Activated T-cell treated with anti-CD3 and anti-CD28 coated beads, Interleukin-2, amount 50 U/mL, for 24 hours (primary cell): ENCODE measurements at regions not wholly inside any gene's neighbourhood (a gene's known extent, or its start where the extent isn't known, plus 50 kb on each side); places are given as distances from the start of the nearest gene placed in this dataset.

ENCODE experiments used
- DNase-seq: peaks from one replicate; pipeline ENCODE4 v3.0.0-alpha.2; 2020
- H3K27ac Mint-ChIP-seq: 2 replicates; pipeline ENCODE4 v1.8.0; 2020; ENCODE audit warnings: mild to moderate bottlenecking, mixed read lengths
- H3K27me3 Mint-ChIP-seq: 2 replicates; pipeline ENCODE4 v1.8.0; 2020; ENCODE audit warnings: mixed read lengths
- H3K36me3 Mint-ChIP-seq: 2 replicates; pipeline ENCODE4 v1.8.0; 2020; ENCODE audit warnings: low read depth, mixed read lengths
- H3K4me1 Mint-ChIP-seq: 2 replicates; pipeline ENCODE4 v1.8.0; 2020; ENCODE audit warnings: low read depth, mixed read lengths
- H3K4me3 Mint-ChIP-seq: 2 replicates; pipeline ENCODE4 v1.8.0; 2020; ENCODE audit warnings: mild to moderate bottlenecking, moderate library complexity, mixed read lengths
- H3K9me3 Mint-ChIP-seq: 2 replicates; pipeline ENCODE4 v1.8.0; 2020; ENCODE audit warnings: mixed read lengths

- Mint-ChIP-seq H3K27ac (no peak overlapping the region), H3K4me1 (no peaks in the 10 kb centered on the region), H3K4me3 (no peak overlapping the region), H3K36me3 (no peaks in the 10 kb centered on the region), H3K27me3 (peaks cover 20% of the 10 kb centered on the region), H3K9me3 (no peaks in the 10 kb centered on the region)
- no peak for DNase-seq
These were observed 421.0 kb downstream of the DYNC2H1 start for GRCh38 chr11:103530257-103530656.

GRCh38 chr11:103532133-103532788 lies 423.0 kb downstream of the DYNC2H1 start:
- peaks cover 20% of the 10 kb centered on the region for H3K27me3 Mint-ChIP-seq

GRCh38 chr11:103534191-103534590 lies 425.0 kb downstream of the DYNC2H1 start:
- Mint-ChIP-seq H3K9me3 (no peaks in the 10 kb centered on the region), H3K4me3 (no peak overlapping the region), H3K36me3 (no peaks in the 10 kb centered on the region), H3K27me3 (peaks cover 17% of the 10 kb centered on the region), H3K27ac (no peak overlapping the region), H3K4me1 (no peaks in the 10 kb centered on the region)
- DNase-seq = no peak

More at GRCh38 chr11:103532133-103532788, 423.0 kb downstream of the DYNC2H1 start:
- H3K4me3 Mint-ChIP-seq = no peak overlapping the region
- H3K27ac Mint-ChIP-seq = no peak overlapping the region
- DNase-seq = no peak
- H3K36me3 Mint-ChIP-seq = no peaks in the 10 kb centered on the region
- no peaks in the 10 kb centered on the region for H3K4me1 Mint-ChIP-seq
- H3K9me3 Mint-ChIP-seq = no peaks in the 10 kb centered on the region

DNA sequence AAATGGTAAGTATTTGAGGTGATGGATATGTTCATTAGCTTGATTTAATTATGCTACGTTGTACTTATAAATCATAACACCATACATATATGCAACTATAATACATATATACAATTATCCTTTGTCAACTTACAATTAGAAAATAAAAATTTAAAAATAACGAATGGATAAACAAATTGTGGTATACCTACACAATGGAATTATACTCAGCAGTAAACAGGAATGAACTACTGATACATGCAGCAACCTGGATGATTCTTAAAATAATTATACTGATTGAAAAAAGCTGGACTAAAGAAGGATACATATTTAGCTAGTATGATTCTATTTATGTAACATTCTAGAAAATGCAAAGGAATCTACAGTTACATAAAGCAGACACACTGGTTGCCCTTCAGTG lies 425.7 kb downstream of the DYNC2H1 start:
- Mint-ChIP-seq H3K9me3 (no peaks in the 10 kb centered on the region), H3K27me3 (peaks cover 17% of the 10 kb centered on the region), H3K27ac (no peak overlapping the region), H3K4me3 (no peak overlapping the region), H3K36me3 (no peaks in the 10 kb centered on the region), H3K4me1 (no peaks in the 10 kb centered on the region)
- DNase-seq = no peak

DNA sequence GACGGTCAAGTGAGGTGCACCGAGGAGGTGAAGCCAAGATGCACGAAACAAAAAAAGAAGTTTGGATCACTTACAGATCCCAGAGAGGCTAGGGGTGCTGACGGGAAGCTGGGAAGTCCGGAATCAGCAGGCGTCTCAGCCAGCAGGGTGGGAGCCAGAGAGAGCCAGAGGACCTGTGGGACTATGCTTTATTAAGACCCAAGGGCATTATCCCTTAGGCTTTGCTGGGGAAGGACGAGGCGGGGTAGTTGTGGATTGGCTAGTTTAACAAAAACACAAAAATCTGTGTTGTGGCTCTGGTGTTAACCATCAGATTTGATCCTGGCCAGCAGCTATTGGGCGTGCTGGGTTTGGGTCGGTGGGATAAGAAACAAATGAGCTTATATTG lies 427.1 kb downstream of the DYNC2H1 start:
- DNase-seq = no peak
- Mint-ChIP-seq H3K36me3 (no peaks in the 10 kb centered on the region), H3K27me3 (peaks cover 16% of the 10 kb centered on the region), H3K27ac (no peak overlapping the region), H3K9me3 (peaks cover 9% of the 10 kb centered on the region), H3K4me1 (no peaks in the 10 kb centered on the region), H3K4me3 (no peak overlapping the region)

DNA sequence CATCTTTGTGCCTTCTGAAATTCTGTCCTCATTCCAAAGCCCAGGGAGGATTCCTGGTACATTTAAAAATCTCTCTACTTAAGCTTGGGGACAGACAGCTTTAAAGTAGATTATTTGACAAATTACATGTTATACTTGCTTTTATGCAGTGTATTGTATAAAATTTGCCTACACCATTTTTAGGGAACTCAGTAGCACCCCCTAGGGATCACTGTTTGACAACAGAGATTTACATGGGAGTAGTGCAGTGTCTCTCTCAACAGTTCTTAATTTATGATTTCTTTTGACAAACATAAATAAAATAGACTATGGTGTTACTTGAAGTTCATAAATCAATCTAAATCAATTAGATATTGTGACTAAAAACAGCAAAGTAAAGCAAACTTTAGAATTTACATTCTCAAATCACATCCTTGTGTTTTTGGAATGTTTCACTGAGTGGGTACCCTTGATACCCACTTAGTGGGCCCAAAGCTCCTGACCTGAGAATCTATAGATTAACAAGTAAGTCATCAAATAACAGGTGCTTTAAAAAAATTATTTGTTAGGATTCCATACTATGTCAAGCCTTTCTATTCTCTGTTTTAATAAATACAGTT lies 428.8 kb downstream of the DYNC2H1 start:
- Mint-ChIP-seq H3K27ac (no peak overlapping the region), H3K4me1 (no peaks in the 10 kb centered on the region), H3K9me3 (peaks cover 11% of the 10 kb centered on the region), H3K36me3 (no peaks in the 10 kb centered on the region), H3K27me3 (peaks cover 11% of the 10 kb centered on the region), H3K4me3 (no peak overlapping the region)
- DNase-seq = no peak

DNA sequence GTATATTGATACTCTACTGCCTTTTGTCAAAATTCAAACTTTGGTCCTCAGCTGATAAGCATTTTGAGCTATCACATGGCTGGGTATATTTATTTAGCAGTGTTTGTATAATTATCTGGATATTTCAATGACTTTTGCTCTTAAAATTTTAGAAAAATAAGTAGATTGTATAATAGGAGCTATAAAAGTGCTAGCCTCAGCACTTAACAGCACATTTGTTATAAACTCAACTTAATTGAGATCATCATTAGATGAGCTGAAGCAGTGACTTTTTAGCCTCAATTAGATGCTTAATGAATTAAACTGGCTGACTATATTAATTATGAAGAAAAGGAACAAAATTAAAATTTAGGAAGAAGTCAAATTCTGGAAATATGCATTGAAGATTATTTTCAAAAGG lies 429.9 kb downstream of the DYNC2H1 start:
- Mint-ChIP-seq H3K4me3 (no peak overlapping the region), H3K36me3 (no peaks in the 10 kb centered on the region), H3K9me3 (peaks cover 11% of the 10 kb centered on the region), H3K27ac (no peak overlapping the region), H3K27me3 (peaks cover 3% of the 10 kb centered on the region), H3K4me1 (no peaks in the 10 kb centered on the region)
- no peak for DNase-seq

GRCh38 chr11:103541186-103541795 lies 432.1 kb downstream of the DYNC2H1 start:
- no peak overlapping the region for H3K4me3 Mint-ChIP-seq
- H3K27ac Mint-ChIP-seq = no peak overlapping the region
- H3K36me3 Mint-ChIP-seq = no peaks in the 10 kb centered on the region
- H3K4me1 Mint-ChIP-seq = no peaks in the 10 kb centered on the region
- peaks cover 11% of the 10 kb centered on the region for H3K9me3 Mint-ChIP-seq
- no peaks in the 10 kb centered on the region for H3K27me3 Mint-ChIP-seq
- no peak for DNase-seq

DNA sequence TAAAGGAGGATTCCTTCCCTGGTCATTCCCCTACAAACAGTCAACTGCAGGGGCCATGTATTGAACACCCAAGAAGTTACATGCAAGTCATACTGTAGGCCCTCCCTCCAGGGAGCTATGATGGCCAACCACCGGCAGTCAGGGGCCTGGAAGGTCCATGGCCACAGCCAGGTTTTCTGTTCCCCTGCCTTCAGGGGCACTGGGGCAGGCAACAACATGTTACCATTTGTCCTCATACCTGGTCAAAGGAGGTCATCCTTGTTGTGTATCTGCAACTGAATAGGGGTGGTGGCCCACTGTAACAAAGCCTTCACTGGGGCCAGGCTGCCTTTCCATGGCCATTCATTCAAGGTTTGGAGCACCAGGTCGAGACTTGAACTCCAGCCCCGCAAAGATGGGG lies 433.6 kb downstream of the DYNC2H1 start:
- no peak for DNase-seq
- H3K36me3 Mint-ChIP-seq = no peaks in the 10 kb centered on the region
- H3K9me3 Mint-ChIP-seq = peaks cover 11% of the 10 kb centered on the region
- no peak overlapping the region for H3K4me3 Mint-ChIP-seq
- H3K27ac Mint-ChIP-seq = no peak overlapping the region
- no peaks in the 10 kb centered on the region for H3K27me3 Mint-ChIP-seq
- H3K4me1 Mint-ChIP-seq = no peaks in the 10 kb centered on the region

- no peaks in the 10 kb centered on the region for H3K4me1 Mint-ChIP-seq
- no peak overlapping the region for H3K27ac Mint-ChIP-seq
- no peaks in the 10 kb centered on the region for H3K27me3 Mint-ChIP-seq
- peaks cover 11% of the 10 kb centered on the region for H3K9me3 Mint-ChIP-seq
- no peaks in the 10 kb centered on the region for H3K36me3 Mint-ChIP-seq
- DNase-seq = no peak
- H3K4me3 Mint-ChIP-seq = no peak overlapping the region
These were observed 434.2 kb downstream of the DYNC2H1 start for GRCh38 chr11:103543456-103543855.

DNA sequence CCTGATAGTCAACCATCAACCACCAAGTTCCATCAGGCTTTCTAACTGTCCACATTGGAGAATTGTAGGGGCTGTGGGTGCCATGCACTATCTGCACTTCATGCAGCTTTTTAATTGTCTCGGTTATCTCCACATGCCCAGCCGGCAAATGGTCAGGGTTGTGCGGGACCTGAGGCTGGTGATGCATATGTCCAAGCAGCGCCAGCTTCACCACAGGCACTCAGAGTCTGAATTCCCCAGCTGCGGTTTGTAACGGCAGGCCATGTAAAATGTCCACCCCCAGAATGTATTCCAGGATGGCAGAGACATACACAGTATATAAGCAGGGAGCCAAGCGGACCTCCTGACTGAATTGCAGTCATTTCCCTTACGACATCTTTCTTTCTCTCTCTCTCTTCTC lies 435.6 kb downstream of the DYNC2H1 start:
- DNase-seq = no peak
- no peak overlapping the region for H3K27ac Mint-ChIP-seq
- H3K4me1 Mint-ChIP-seq = no peaks in the 10 kb centered on the region
- H3K4me3 Mint-ChIP-seq = no peak overlapping the region
- H3K27me3 Mint-ChIP-seq = no peaks in the 10 kb centered on the region
- H3K9me3 Mint-ChIP-seq = peaks cover 11% of the 10 kb centered on the region
- no peaks in the 10 kb centered on the region for H3K36me3 Mint-ChIP-seq

DNA sequence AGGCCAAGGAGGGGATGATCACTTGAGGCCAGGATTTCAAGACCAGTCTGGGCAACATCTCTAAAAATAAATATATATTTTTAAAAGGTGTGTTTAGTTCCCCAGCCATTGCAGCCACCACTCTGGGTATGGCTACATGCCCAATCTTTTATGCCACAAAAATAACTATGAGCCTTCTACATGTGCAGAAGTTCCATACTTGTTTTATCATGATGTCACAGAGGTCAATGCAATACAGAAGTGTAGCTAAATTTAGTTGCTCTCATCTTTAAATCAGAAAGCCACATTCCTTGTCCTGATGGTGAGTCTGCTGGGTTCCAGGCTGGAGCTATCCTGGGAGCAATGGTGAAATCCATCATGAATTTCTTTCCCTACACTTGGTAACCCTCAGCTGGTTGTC lies 436.3 kb downstream of the DYNC2H1 start:
- no peak overlapping the region for H3K4me3 Mint-ChIP-seq
- no peaks in the 10 kb centered on the region for H3K36me3 Mint-ChIP-seq
- no peaks in the 10 kb centered on the region for H3K27me3 Mint-ChIP-seq
- no peak overlapping the region for H3K27ac Mint-ChIP-seq
- DNase-seq = no peak
- no peaks in the 10 kb centered on the region for H3K4me1 Mint-ChIP-seq
- H3K9me3 Mint-ChIP-seq = peaks cover 9% of the 10 kb centered on the region

DNA sequence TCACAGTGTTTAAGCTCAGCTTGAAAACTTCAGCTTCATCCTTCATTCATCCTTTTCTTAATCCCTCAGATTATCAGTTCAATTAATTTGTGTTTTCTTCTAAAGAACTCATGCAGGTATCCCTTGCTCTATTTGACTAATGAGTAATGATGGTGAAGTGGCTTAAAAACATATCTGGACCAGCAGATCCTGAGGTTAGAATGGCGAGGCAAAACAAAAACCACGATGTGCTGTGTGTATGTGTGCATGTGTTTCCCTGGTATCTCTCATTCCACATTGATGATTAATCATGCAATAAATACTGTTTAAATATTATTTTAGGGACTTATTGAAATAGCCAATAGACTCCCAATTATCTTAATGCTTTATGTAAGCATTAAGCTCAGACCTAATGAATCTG lies 437.0 kb downstream of the DYNC2H1 start:
- no peak overlapping the region for H3K27ac Mint-ChIP-seq
- H3K4me1 Mint-ChIP-seq = no peaks in the 10 kb centered on the region
- no peak for DNase-seq
- H3K27me3 Mint-ChIP-seq = no peaks in the 10 kb centered on the region
- no peaks in the 10 kb centered on the region for H3K36me3 Mint-ChIP-seq
- peaks cover 3% of the 10 kb centered on the region for H3K9me3 Mint-ChIP-seq
- H3K4me3 Mint-ChIP-seq = no peak overlapping the region

DNA sequence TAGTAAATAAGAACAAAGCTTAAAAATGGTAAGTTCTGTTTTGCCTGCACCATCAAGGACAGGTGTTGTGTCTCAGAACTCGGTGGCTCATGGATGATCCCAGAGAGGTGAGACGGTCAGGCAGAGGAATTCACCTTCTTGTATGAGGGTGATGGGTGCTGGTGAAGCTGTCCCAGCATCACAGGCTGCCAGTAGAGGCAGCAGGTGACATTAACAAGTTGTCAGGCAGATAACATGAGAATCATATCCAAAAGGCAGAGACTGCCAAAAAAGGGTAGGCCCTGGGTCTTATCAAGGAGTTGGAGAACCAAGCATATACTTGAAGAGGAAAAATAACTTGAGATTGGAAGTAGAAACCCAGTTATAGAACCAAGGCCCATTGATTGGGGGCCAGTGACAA lies 437.8 kb downstream of the DYNC2H1 start:
- no peaks in the 10 kb centered on the region for H3K9me3 Mint-ChIP-seq
- DNase-seq = no peak
- no peaks in the 10 kb centered on the region for H3K4me1 Mint-ChIP-seq
- no peak overlapping the region for H3K27ac Mint-ChIP-seq
- no peak overlapping the region for H3K4me3 Mint-ChIP-seq
- H3K27me3 Mint-ChIP-seq = no peaks in the 10 kb centered on the region
- no peaks in the 10 kb centered on the region for H3K36me3 Mint-ChIP-seq

DNA sequence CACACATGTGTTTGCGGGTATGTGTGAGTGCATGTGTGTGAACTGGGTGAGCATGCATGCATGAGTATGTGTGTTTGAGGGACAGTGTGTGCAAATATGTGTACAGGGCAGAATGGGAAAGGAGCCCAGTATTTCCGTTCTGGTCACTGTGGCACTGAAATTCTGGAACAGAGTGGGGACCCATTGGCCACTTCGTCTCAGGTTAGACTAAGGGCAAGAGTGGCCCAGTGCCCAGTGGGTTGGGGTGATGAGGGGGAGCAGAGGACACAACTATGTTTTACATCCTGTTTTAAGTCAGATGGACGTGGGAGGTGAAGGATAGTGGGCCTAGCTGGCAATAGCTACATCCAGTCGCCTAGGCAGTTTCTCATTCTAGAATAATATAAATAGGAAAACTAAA lies 438.5 kb downstream of the DYNC2H1 start:
- H3K4me3 Mint-ChIP-seq = no peak overlapping the region
- H3K4me1 Mint-ChIP-seq = no peaks in the 10 kb centered on the region
- no peaks in the 10 kb centered on the region for H3K36me3 Mint-ChIP-seq
- H3K27me3 Mint-ChIP-seq = no peaks in the 10 kb centered on the region
- no peaks in the 10 kb centered on the region for H3K9me3 Mint-ChIP-seq
- H3K27ac Mint-ChIP-seq = no peak overlapping the region
- no peak for DNase-seq
